A673 (cell line): ENCODE measurements at regions not wholly inside any gene's neighbourhood (a gene's known extent, or its start where the extent isn't known, plus 50 kb on each side); places are given as distances from the start of the nearest gene placed in this dataset.

Experiments
- BruUV-seq: library from RNA; stranded (reverse); fragments of 400-500 nt; replicated peaks from 2 replicates; lab custom pipeline; 2021; lab: Mats Ljungman, UMichigan
- CTCF ChIA-PET: fragments of 300-600 bp; sonication (Branson Sonifier 250); formaldehyde crosslinking; loops from one replicate; lab custom pipeline; 2022; ENCODE audit warnings: antibody characterized with exemption; lab: Charles Lee
- POLR2A ChIA-PET: fragments of 300-600 bp; sonication (Branson Sonifier 250); formaldehyde crosslinking; loops from one replicate; lab custom pipeline; 2022; ENCODE audit warnings: antibody characterized with exemption; ENCODE audit not compliant: low non-redundant PET; lab: Charles Lee
- DNase-seq: peaks from one replicate; pipeline ENCODE4 v3.0.0-alpha.2; 2015; ENCODE audit warnings: low spot score
- H3K27ac ChIP-seq: fragments of 200-600 bp; sonication (generic); 2 replicates; pipeline ENCODE4 v1.5.1; 2016; ENCODE audit warnings: mixed run types, low read depth, mild to moderate bottlenecking, mixed read lengths, antibody characterized with exemption, low read length; ENCODE audit not compliant: poor library complexity, severe bottlenecking
- H3K27me3 ChIP-seq: fragments of 200-600 bp; sonication (generic); replicated peaks from 2 replicates; pipeline ENCODE4 v1.6.1; 2017; ENCODE audit warnings: mixed run types, low read depth, mild to moderate bottlenecking, mixed read lengths, antibody characterized with exemption, low read length; ENCODE audit not compliant: insufficient read depth, poor library complexity
- H3K36me3 ChIP-seq: fragments of 200-600 bp; sonication (generic); 2 replicates; pipeline ENCODE4 v1.6.1; 2016; ENCODE audit warnings: mixed run types, mild to moderate bottlenecking, mixed read lengths, antibody characterized with exemption, low read length; ENCODE audit not compliant: insufficient read depth, poor library complexity, severe bottlenecking
- H3K4me1 ChIP-seq: fragments of 200-600 bp; sonication (generic); 2 replicates; pipeline ENCODE4 v1.6.1; 2017; ENCODE audit warnings: mixed run types, mild to moderate bottlenecking, mixed read lengths, antibody characterized with exemption, low read length; ENCODE audit not compliant: insufficient read depth, poor library complexity, severe bottlenecking
- H3K4me3 ChIP-seq: fragments of 200-600 bp; sonication (generic); 2 replicates; pipeline ENCODE4 v1.5.1; 2016; ENCODE audit warnings: low read depth, mixed run types, mild to moderate bottlenecking, mixed read lengths, low read length; ENCODE audit not compliant: poor library complexity, severe bottlenecking
- H3K9me3 ChIP-seq: fragments of 200-600 bp; sonication (generic); 2 replicates; pipeline ENCODE4 v1.6.1; 2016; ENCODE audit warnings: mixed run types, low read depth, mild to moderate bottlenecking, mixed read lengths, antibody characterized with exemption, low read length; ENCODE audit not compliant: poor library complexity, severe bottlenecking
- CTCF ChIP-seq: fragments of 300-800, 200-600 bp; sonication (generic); conservative IDR thresholded peaks from 2 replicates; pipeline ENCODE4 v1.5.1; 2017; ENCODE audit warnings: low read depth, mild to moderate bottlenecking, antibody characterized with exemption, low read length, moderate library complexity, mixed read lengths
- EZH2 ChIP-seq: fragments of 200-600 bp; sonication (generic); IDR thresholded peaks from 2 replicates; pipeline ENCODE4 v1.6.1; 2017; ENCODE audit warnings: borderline replicate concordance, low read depth, mild to moderate bottlenecking, mixed read lengths, antibody characterized with exemption, low read length; ENCODE audit not compliant: poor library complexity, severe bottlenecking
- intact Hi-C: fragments of 100-400 bp; cut with micrococcal nuclease; formaldehyde crosslinking; loops from one replicate; pipeline ENCODE4 v1.10.0; 2022; ENCODE audit not compliant: unreplicated experiment

GRCh38 chr14:83607682-83608081, 1922.3 kb upstream of the FLRT2 start:
- TF ChIP-seq EZH2 (no peak), CTCF (no peak)
- no peaks in the 10 kb centered on the region for H3K27me3 ChIP-seq
- ChIA-PET POLR2A (no interaction called here), CTCF (no interaction called here)
- DNase-seq, result no peak
- H3K9me3 ChIP-seq, result no peaks in the 10 kb centered on the region
- intact Hi-C loops, result no loop called here
- no peaks in the 10 kb centered on the region for H3K4me1 ChIP-seq
- H3K27ac ChIP-seq, result no peak overlapping the region
- H3K36me3 ChIP-seq, result no peaks in the 10 kb centered on the region
- no TSS peak for BruUV-seq
- no peak overlapping the region for H3K4me3 ChIP-seq

- H3K4me3 ChIP-seq, result no peak overlapping the region
- no peak overlapping the region for H3K27ac ChIP-seq
- no peak for DNase-seq
- POLR2A ChIA-PET, result no interaction called here
- H3K27me3 ChIP-seq, result no peaks in the 10 kb centered on the region
- TF ChIP-seq EZH2, result no peak
- TF ChIP-seq CTCF, result no peak
- CTCF ChIA-PET, result no interaction called here
- no peaks in the 10 kb centered on the region for H3K4me1 ChIP-seq
- no TSS peak for BruUV-seq
- H3K9me3 ChIP-seq, result no peaks in the 10 kb centered on the region
- intact Hi-C loops, result no loop called here
- H3K36me3 ChIP-seq, result no peaks in the 10 kb centered on the region
Measured at GRCh38 chr14:83611491-83611890, 1918.5 kb upstream of the FLRT2 start.

DNA sequence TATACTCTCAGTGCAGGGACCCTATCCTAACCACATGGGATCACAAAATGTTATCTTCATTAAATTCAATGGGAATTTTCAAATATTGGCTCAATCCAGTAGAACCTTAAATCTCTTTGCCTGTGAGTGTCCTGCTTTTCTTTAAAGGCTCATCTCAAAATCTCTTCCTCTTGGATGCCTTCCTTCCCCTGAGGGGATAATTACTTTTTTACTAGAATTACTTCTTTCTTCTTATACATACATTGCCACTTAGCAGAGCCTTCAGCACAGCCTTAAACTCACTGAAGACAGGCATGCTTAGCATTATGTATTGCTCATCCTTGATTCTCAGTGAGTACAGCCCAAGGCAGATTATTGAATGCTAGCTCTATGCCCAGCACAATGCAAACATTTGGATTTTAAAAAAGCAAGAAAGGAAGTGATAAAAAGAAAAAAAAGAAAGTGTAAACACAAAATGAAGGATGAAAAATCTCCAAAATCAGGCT, 1918.0 kb upstream of the FLRT2 start:
- H3K9me3 ChIP-seq, result no peaks in the 10 kb centered on the region
- no peaks in the 10 kb centered on the region for H3K36me3 ChIP-seq
- H3K4me3 ChIP-seq, result no peak overlapping the region
- no peaks in the 10 kb centered on the region for H3K27me3 ChIP-seq
- no peaks in the 10 kb centered on the region for H3K4me1 ChIP-seq
- CTCF ChIA-PET, result no interaction called here
- no TSS peak for BruUV-seq
- peak; percentile 43 for DNase-seq
- POLR2A ChIA-PET, result interaction anchor here (0.6 kb wide), 1 partner anchor 583 kb away, joined by 4 read pairs; no protein-coding TSS in a partner anchor
- TF ChIP-seq EZH2 (no peak), CTCF (no peak)
- H3K27ac ChIP-seq, result no peak overlapping the region
- intact Hi-C loops, result no loop called here
